ENCODE measurements at regions not wholly inside any gene's neighbourhood (a gene's known extent, or its start where the extent isn't known, plus 50 kb on each side); places are given as distances from the start of the nearest gene placed in this dataset.

- DNase-seq (ENCODE audit: low read depth), result no peak
Measured at GRCh38 chr20:2237059-2237458, 58.7 kb upstream of the TGM3 start.

DNA sequence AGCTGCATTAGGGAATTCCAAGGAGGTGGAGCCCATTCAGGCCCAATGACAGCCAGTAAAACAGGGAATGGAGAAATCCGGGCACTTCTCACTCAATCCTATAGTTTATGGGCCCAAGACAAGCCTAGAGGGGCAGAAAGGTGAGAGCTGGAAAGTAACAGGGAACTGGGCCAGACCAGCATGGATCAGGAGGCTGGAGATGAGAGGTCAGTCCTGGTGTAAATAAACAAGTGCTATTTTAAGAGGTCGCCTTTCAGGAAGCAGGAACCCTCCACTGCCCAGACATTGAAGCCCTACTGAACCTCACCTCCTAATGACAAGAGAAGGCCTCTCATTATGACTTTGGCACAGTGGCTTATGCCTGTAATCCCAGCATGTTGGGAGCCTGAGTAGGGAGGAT lies 57.2 kb upstream of the TGM3 start:
- DNase-seq (ENCODE audit: low read depth), result no peak

DNA sequence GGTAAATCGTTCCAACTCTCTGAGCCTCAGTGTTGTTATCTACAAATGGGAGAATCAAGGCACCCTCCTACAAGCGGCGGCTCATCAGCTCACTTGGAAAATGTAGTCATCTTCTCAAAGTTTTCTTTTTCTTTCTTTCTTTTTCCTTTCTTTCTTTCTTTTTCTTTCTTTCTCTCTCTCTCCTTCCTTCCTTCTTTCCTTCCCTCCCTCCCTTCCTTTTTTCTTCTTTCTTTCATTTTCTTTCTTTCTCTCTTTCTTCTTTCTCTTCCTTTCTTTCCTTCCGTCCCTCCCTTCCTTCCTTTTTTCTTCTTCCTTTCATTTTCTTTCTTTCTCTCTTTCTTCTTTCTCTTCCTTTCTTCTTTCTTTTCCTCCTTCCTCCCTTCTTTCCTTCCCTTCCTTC lies 55.0 kb upstream of the TGM3 start:
- DNase-seq (ENCODE audit: low read depth), result no peak

DNA sequence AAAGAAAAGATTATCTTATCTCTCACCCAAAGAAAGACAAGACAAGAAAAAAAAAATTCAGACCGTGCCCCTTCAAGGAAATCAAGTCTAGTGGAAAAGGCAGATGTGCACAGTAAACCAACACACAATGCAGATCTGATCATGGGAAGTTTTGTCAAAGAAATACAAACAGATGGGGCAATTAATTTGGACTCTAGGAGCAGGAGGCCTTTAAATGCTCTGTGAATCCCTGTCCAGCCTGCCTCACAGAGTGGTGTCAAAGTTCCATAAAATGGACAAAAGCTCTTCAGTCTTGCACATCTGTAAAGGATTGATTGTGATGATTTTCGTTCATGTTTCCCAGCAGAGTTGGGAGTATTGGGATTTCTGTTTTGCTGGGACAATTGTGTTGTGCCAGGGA lies 53.1 kb upstream of the TGM3 start:
- no peak for DNase-seq (ENCODE audit: low read depth)

GRCh38 chr20:2244523-2244922 lies 51.3 kb upstream of the TGM3 start:
- no peak for DNase-seq (ENCODE audit: low read depth)

DNA sequence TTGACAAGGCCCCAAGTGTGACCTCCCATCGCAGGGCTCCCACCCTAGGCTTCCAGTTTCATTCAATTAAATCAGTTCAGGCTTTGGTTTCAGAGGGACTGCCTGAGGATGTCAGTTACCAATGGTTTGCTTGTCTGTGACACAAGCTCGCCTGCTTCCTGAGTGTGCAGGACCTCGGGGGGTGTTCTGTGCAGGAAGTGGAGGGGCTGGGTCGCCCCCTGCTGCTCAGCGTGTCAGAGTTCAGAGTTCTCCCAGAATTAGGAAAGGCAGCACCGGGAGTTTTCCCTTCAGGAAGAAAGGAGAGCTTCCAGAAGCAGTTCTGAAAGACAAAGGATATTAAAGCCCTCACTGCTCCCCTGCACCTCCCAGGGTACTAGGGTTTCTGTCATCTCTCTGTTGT lies 50.8 kb upstream of the TGM3 start:
- no peak for DNase-seq (ENCODE audit: low read depth)

- no peak for DNase-seq (ENCODE audit: low read depth)
Measured at GRCh38 chr20:2245637-2246036, 50.2 kb upstream of the TGM3 start.

All from activated T-cell treated with anti-CD3 and anti-CD28 coated beads for 48 hours (primary cell).